ENCODE measurements at regions not wholly inside any gene's neighbourhood (a gene's known extent, or its start where the extent isn't known, plus 50 kb on each side); places are given as distances from the start of the nearest gene placed in this dataset.

DNA sequence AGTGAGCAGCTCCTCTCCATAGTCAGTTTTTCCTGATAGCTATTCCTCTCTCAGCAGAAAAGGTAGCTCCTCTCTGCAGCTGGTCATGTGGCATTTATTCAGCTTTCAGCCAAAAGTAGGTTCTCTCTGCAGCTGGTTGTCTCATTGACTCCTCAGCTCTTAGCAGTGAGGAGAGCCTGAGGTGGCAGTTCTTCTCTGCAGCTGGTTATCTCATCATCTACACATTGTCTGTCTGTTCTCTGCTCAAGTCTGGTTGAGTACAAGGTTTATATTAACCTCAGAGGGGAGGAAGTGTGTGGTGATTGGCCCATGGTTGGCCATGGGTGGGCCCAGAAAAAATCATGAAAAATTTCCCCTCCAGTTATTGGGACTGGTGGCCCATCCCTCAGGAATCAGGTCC lies 338.3 kb downstream of the KDM5D start:
- Histone ChIP-seq H3K9me3 (ENCODE audit: control insufficient read depth in 4 of 4, low read length in 3 of 4) (no peaks in the 10 kb centered on the region), H3K4me1 (ENCODE audit: control insufficient read depth in 4 of 4, insufficient read depth in 4 of 4, low read length in 3 of 4) (no peaks in the 10 kb centered on the region), H3K27ac (ENCODE audit: low read depth in 1 of 2, low read length in 2 of 2) (no peak overlapping the region), H3K9ac (ENCODE audit: low read depth in 1 of 2, low read length in 2 of 2) (no peak overlapping the region), H3K36me3 (ENCODE audit: control insufficient read depth in 4 of 4, insufficient read depth in 3 of 4, low read depth in 1 of 4, low read length in 3 of 4) (no peaks in the 10 kb centered on the region), H3K4me3 (ENCODE audit: low read depth in 1 of 3, low read length in 3 of 3) (no peak overlapping the region), H3K27me3 (ENCODE audit: control insufficient read depth in 4 of 4, insufficient read depth in 4 of 4, low read length in 3 of 4) (no peaks in the 10 kb centered on the region)
- DNase-seq (ENCODE audit: low spot score) = no peak
- TF ChIP-seq YY1 (IDR thresholded peaks at IDR 0.05) (no peak), TAF1 (conservative IDR thresholded peaks at IDR 0.05) (no peak), EGR1 (IDR thresholded peaks at IDR 0.05; ENCODE audit: low read depth in 2 of 2) (no peak), CTCF (IDR thresholded peaks at IDR 0.05; ENCODE audit: low read depth, low read length, missing input control) (no peak), JUND (IDR thresholded peaks at IDR 0.05) (no peak), SP1 (IDR thresholded peaks at IDR 0.05) (no peak), MAX (IDR thresholded peaks at IDR 0.05) (no peak), HNF4G (IDR thresholded peaks at IDR 0.05) (no peak), FOXA2 (IDR thresholded peaks at IDR 0.05) (no peak), GABPA (IDR thresholded peaks at IDR 0.05 in 1 of 2, conservative IDR thresholded peaks at IDR 0.05 in 1 of 2) (no peak), HNF4A (conservative IDR thresholded peaks at IDR 0.05) (no peak), RAD21 (IDR thresholded peaks at IDR 0.05) (no peak), FOXA1 (IDR thresholded peaks at IDR 0.05) (no peak)
- TF ChIP-seq, protein P1, sequence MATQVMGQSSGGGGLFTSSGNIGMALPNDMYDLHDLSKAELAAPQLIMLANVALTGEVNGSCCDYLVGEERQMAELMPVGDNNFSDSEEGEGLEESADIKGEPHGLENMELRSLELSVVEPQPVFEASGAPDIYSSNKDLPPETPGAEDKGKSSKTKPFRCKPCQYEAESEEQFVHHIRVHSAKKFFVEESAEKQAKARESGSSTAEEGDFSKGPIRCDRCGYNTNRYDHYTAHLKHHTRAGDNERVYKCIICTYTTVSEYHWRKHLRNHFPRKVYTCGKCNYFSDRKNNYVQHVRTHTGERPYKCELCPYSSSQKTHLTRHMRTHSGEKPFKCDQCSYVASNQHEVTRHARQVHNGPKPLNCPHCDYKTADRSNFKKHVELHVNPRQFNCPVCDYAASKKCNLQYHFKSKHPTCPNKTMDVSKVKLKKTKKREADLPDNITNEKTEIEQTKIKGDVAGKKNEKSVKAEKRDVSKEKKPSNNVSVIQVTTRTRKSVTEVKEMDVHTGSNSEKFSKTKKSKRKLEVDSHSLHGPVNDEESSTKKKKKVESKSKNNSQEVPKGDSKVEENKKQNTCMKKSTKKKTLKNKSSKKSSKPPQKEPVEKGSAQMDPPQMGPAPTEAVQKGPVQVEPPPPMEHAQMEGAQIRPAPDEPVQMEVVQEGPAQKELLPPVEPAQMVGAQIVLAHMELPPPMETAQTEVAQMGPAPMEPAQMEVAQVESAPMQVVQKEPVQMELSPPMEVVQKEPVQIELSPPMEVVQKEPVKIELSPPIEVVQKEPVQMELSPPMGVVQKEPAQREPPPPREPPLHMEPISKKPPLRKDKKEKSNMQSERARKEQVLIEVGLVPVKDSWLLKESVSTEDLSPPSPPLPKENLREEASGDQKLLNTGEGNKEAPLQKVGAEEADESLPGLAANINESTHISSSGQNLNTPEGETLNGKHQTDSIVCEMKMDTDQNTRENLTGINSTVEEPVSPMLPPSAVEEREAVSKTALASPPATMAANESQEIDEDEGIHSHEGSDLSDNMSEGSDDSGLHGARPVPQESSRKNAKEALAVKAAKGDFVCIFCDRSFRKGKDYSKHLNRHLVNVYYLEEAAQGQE (IDR thresholded peaks at IDR 0.05) = no peak
- TF ChIP-seq, protein P2, sequence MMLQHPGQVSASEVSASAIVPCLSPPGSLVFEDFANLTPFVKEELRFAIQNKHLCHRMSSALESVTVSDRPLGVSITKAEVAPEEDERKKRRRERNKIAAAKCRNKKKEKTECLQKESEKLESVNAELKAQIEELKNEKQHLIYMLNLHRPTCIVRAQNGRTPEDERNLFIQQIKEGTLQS (IDR thresholded peaks at IDR 0.05) = no peak

- H3K4me1 ChIP-seq (ENCODE audit: control insufficient read depth in 4 of 4, insufficient read depth in 4 of 4, low read length in 3 of 4) = no peaks in the 10 kb centered on the region
- H3K9me3 ChIP-seq (ENCODE audit: control insufficient read depth in 4 of 4, low read length in 3 of 4) = no peaks in the 10 kb centered on the region
- no peaks in the 10 kb centered on the region for H3K27me3 ChIP-seq (ENCODE audit: control insufficient read depth in 4 of 4, insufficient read depth in 4 of 4, low read length in 3 of 4)
- WGBS = 70% methylated on average over 4 of the region's 4 CpGs
- no peak overlapping the region for H3K27ac ChIP-seq (ENCODE audit: low read depth in 1 of 2, low read length in 2 of 2)
- H3K4me3 ChIP-seq (ENCODE audit: low read depth in 1 of 3, low read length in 3 of 3) = no peak overlapping the region
- H3K9ac ChIP-seq (ENCODE audit: low read depth in 1 of 2, low read length in 2 of 2) = no peak overlapping the region
- no peak for DNase-seq (ENCODE audit: low spot score)
- H3K36me3 ChIP-seq (ENCODE audit: control insufficient read depth in 4 of 4, insufficient read depth in 3 of 4, low read depth in 1 of 4, low read length in 3 of 4) = no peaks in the 10 kb centered on the region
- TF ChIP-seq HNF4A (conservative IDR thresholded peaks at IDR 0.05) = no peak
Observed at GRCh38 chrY:19405598-19405997, 338.9 kb downstream of the KDM5D start.

Measured in liver (tissue), 8 donors.